Type B pancreatic cell (in vitro differentiated cells): ENCODE measurements at regions not wholly inside any gene's neighbourhood (a gene's known extent, or its start where the extent isn't known, plus 50 kb on each side); places are given as distances from the start of the nearest gene placed in this dataset.
"Not testable (repeated sequence)": the region's sequence is repeated elsewhere in the genome, so short reads cannot be mapped to it uniquely, and the experiment has no call there.

Experiments
- DNase-seq: peaks from one replicate; pipeline ENCODE4 v3.0.0; 2021; ENCODE audit warnings: mixed read lengths; ENCODE audit not compliant: unreplicated experiment; ENCODE audit errors: extremely low spot score
- H3K27ac Mint-ChIP-seq: 2 replicates; pipeline ENCODE4 v1.8.0; 2021; ENCODE audit warnings: mild to moderate bottlenecking, mixed read lengths
- H3K27me3 Mint-ChIP-seq: 2 replicates; pipeline ENCODE4 v1.8.0; 2021; ENCODE audit warnings: mixed read lengths
- H3K36me3 Mint-ChIP-seq: 2 replicates; pipeline ENCODE4 v1.8.0; 2021; ENCODE audit warnings: mixed read lengths
- H3K4me1 Mint-ChIP-seq: one replicate; pipeline ENCODE4 v1.8.0; 2021; ENCODE audit warnings: mixed read lengths; ENCODE audit not compliant: unreplicated experiment
- H3K4me3 Mint-ChIP-seq: 2 replicates; pipeline ENCODE4 v1.8.0; 2021; ENCODE audit warnings: mild to moderate bottlenecking, mixed read lengths
- H3K9me3 Mint-ChIP-seq: 2 replicates; pipeline ENCODE4 v1.8.0; 2021; ENCODE audit warnings: mixed read lengths
- TF ChIP-seq, protein P1 (sequence below): fragments of 200-600 bp; sonication (generic); conservative IDR thresholded peaks from 2 replicates; pipeline ENCODE4 v1.5.0; 2021; ENCODE audit warnings: antibody characterized with exemption, mild to moderate bottlenecking

DNA sequence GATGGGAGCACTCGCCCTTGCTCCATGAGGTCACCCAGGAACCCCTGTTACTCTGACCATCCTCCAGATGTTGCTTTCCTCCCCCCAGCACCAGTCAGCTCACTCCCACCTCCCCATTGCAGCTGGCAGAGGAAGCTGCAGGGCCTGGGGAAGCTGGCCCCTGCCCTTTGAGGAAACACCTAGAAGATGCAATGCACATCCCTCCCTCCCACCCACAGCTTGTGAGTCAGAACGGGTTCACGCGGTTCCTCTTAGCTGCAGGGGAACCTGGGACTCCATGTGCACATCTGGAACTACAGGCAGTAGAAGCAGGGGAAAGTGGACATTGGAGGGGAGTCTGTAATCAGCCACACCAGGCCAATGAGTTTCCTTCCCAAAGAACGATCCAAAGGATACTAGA, 96.9 kb downstream of the KATNIP start:
- H3K9me3 Mint-ChIP-seq, result no peaks in the 10 kb centered on the region
- DNase-seq, result no peak
- peaks cover 15% of the 10 kb centered on the region for H3K36me3 Mint-ChIP-seq
- no peak overlapping the region for H3K27ac Mint-ChIP-seq
- peaks cover 25% of the 10 kb centered on the region for H3K4me1 Mint-ChIP-seq
- H3K4me3 Mint-ChIP-seq, result no peak overlapping the region
- TF ChIP-seq, protein P1, sequence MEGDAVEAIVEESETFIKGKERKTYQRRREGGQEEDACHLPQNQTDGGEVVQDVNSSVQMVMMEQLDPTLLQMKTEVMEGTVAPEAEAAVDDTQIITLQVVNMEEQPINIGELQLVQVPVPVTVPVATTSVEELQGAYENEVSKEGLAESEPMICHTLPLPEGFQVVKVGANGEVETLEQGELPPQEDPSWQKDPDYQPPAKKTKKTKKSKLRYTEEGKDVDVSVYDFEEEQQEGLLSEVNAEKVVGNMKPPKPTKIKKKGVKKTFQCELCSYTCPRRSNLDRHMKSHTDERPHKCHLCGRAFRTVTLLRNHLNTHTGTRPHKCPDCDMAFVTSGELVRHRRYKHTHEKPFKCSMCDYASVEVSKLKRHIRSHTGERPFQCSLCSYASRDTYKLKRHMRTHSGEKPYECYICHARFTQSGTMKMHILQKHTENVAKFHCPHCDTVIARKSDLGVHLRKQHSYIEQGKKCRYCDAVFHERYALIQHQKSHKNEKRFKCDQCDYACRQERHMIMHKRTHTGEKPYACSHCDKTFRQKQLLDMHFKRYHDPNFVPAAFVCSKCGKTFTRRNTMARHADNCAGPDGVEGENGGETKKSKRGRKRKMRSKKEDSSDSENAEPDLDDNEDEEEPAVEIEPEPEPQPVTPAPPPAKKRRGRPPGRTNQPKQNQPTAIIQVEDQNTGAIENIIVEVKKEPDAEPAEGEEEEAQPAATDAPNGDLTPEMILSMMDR, result no peak
- no peaks in the 10 kb centered on the region for H3K27me3 Mint-ChIP-seq

DNA sequence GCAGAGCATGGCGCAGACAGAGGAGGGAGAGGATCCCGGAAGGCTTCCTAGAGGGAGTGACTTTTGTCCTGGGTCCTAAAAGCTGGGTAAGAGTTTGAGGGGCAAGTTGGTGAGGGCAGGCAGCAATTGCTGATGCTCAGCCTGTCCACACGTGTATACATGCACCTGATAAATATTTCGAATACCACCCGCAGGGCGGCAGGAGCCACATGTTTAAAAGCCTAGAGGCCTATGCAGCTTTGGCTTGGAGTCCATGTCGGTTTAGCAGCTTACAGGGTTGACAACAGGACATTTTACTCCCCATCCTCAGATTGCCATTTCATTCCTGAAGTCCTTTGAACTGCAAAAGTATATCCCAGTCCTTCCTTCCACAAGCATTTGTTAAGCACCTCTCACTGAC, 99.1 kb downstream of the KATNIP start:
- DNase-seq, result no peak
- TF ChIP-seq, protein P1, result no peak
- H3K27ac Mint-ChIP-seq, result peak overlapping the region; percentile 73
- no peaks in the 10 kb centered on the region for H3K9me3 Mint-ChIP-seq
- no peaks in the 10 kb centered on the region for H3K27me3 Mint-ChIP-seq
- peaks cover 18% of the 10 kb centered on the region for H3K36me3 Mint-ChIP-seq
- H3K4me1 Mint-ChIP-seq, result peaks cover 25% of the 10 kb centered on the region
- no peak overlapping the region for H3K4me3 Mint-ChIP-seq

DNA sequence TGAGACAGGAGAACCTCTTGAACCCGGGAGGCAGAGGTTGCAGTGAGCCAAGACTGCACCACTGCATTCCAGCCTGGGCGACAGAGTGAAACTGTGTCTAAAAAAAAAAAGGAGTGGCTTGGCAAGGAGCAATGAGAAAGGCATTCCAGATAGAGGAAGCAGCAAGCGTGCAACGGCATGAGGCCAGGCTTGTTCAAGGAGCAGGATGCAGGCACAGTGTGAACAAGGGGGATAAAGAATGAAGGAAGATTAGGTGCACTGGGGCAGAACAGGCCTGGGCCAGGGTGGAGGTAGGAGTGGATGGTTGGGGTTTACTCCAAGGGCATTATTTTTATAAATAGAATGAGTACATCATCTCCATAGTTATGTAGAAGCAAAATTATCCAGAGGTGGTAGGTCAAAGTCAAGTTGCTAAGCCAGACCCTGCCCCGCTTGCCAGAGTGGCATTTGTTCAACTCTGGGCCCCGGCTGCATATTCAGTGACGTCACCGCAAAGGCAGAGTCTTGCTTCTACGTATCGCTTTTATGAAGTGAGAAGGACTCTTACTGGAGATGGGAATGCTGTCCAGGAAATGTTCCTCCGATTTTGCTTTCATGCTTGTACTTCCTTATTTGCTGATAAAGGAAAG, 100.2 kb downstream of the KATNIP start:
- Mint-ChIP-seq H3K36me3 (peaks cover 12% of the 10 kb centered on the region), H3K9me3 (no peaks in the 10 kb centered on the region), H3K4me1 (peaks cover 25% of the 10 kb centered on the region), H3K27me3 (no peaks in the 10 kb centered on the region), H3K4me3 (no peak overlapping the region), H3K27ac (peak overlapping the region; percentile 73)
- DNase-seq, result no peak
- TF ChIP-seq, protein P1, result no peak

DNA sequence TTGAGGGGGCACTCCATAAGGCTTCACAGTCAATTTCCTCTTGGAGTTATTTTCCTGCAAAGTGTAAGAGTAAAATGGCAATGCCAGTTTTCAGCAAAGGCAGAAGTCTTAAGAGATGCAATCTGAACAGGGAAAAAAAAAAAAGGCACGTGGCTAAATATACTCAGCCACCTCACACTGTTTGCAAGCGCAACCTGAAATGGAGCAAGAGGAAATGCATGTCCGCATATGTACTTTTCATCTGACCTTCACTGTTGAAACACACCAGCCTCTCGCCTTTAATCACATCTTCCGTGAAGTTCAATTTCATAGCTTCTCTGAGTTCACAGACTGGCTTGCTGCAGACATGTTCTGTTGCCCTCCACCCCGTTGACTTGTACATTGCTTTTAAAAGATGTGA, 101.4 kb downstream of the KATNIP start:
- no peak overlapping the region for H3K27ac Mint-ChIP-seq
- H3K9me3 Mint-ChIP-seq, result no peaks in the 10 kb centered on the region
- H3K4me3 Mint-ChIP-seq, result no peak overlapping the region
- peaks cover 16% of the 10 kb centered on the region for H3K36me3 Mint-ChIP-seq
- no peak for DNase-seq
- TF ChIP-seq, protein P1, result no peak
- peaks cover 25% of the 10 kb centered on the region for H3K4me1 Mint-ChIP-seq
- H3K27me3 Mint-ChIP-seq, result no peaks in the 10 kb centered on the region

DNA sequence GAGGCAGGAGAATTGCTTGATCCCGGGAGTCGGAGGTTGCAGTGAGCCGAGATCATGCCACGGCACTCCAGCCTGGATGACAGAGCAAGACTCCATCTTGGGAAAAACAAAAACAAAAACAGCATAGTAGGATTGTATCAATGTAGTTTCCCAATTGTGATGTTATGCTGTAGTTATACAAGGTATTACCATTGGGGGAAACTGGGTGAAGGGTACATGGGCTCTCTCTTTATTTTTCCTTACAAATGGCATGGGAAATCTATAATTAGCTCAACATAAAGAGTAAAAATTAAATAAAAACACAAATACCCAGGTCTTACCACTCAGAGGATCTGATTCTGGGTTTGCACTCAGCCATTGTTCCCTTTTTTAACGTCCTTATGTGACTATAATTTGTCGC, 107.9 kb downstream of the KATNIP start:
- Mint-ChIP-seq H3K4me3 (no peak overlapping the region), H3K27ac (no peak overlapping the region), H3K27me3 (no peaks in the 10 kb centered on the region), H3K4me1 (no peaks in the 10 kb centered on the region), H3K36me3 (peaks cover 14% of the 10 kb centered on the region), H3K9me3 (no peaks in the 10 kb centered on the region)
- TF ChIP-seq, protein P1, result no peak
- DNase-seq, result no peak

DNA sequence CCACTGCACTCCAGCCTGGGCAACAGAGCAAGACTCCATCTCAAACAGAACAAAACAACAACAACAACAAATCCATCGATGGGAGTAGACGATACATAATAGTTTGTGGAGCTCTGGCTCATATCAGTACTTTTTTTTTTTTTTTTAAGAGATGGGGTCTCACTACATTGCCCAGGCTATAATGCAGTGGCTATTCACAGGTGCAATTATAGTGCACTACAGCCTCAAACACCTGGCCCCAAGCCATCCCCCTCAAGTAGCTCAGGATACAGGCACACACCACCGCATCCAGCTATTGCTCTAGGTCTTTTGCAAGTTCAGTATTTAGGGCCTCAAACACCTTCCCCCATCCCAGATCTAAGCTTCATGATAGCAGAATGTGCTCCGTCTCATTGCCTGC, 110.6 kb downstream of the KATNIP start:
- Mint-ChIP-seq H3K27ac (no peak overlapping the region), H3K36me3 (peaks cover 14% of the 10 kb centered on the region), H3K4me3 (no peak overlapping the region), H3K9me3 (no peaks in the 10 kb centered on the region), H3K27me3 (no peaks in the 10 kb centered on the region), H3K4me1 (no peaks in the 10 kb centered on the region)
- no peak for DNase-seq
- TF ChIP-seq, protein P1, result no peak

DNA sequence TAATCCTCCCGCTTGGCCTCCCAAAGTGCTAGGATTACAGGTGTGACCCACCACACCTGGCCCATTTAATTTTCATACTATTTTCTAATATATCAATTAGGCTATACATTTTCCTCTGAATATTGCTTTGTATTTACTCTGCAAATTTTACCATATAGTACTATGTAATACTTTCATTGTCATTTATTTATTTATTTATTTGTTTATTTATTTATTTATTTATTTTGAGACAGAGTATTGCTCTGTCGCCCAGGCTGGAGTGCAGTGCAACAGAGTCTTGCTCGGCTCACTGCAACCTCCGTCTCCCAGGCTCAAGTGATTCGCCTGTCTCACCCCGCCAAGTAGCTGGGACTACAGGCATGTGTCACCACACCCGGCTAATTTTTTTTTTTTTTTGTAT, 113.3 kb downstream of the KATNIP start:
- not testable (repeated sequence) for H3K9me3 Mint-ChIP-seq, H3K4me1 Mint-ChIP-seq, H3K27me3 Mint-ChIP-seq, H3K4me3 Mint-ChIP-seq, DNase-seq, H3K27ac Mint-ChIP-seq
- H3K36me3 Mint-ChIP-seq, result peaks cover 13% of the 10 kb centered on the region
